ENCODE measurements at regions not wholly inside any gene's neighbourhood (a gene's known extent, or its start where the extent isn't known, plus 50 kb on each side); places are given as distances from the start of the nearest gene placed in this dataset.

GRCh38 chr18:78123926-78124797 lies 855.5 kb upstream of the SALL3 start:
- no peaks in the 10 kb centered on the region for H3K79me2 ChIP-seq (ENCODE audit: control insufficient read depth, insufficient read depth, low read length)
- H3K27me3 ChIP-seq (ENCODE audit: control insufficient read depth, extremely low read depth, insufficient read depth, low read length), result no peaks in the 10 kb centered on the region
- no peak overlapping the region for H3K27ac ChIP-seq (ENCODE audit: control insufficient read depth, insufficient read depth, low read length)
- H3K36me3 ChIP-seq (ENCODE audit: control insufficient read depth in 2 of 2, extremely low read depth in 1 of 2, insufficient read depth in 2 of 2, low read length in 2 of 2), result no peaks in the 10 kb centered on the region
- no peaks in the 10 kb centered on the region for H3K9me1 ChIP-seq (ENCODE audit: control insufficient read depth, extremely low read depth, insufficient read depth, low read length)
- H3K4me1 ChIP-seq (ENCODE audit: control insufficient read depth, extremely low read depth, insufficient read depth, low read length), result no peaks in the 10 kb centered on the region
- no peak overlapping the region for H2AFZ ChIP-seq (ENCODE audit: control insufficient read depth, low read length)
- no peak for TF ChIP-seq CTCF (optimal IDR thresholded peaks at IDR 0.05 in 1 of 3, IDR thresholded peaks at IDR 0.05 in 1 of 3, conservative IDR thresholded peaks at IDR 0.05 in 1 of 3; ENCODE audit: extremely low read depth in 1 of 3, insufficient read depth in 2 of 3, low read length in 3 of 3)
- no peak for TF ChIP-seq EZH2 (IDR thresholded peaks at IDR 0.05; ENCODE audit: low read length)
- H3K4me3 ChIP-seq (ENCODE audit: control insufficient read depth in 2 of 3, extremely low read depth in 1 of 3, insufficient read depth in 2 of 3, low read depth in 1 of 3, low read length in 3 of 3), result no peak overlapping the region
- H3K9ac ChIP-seq (ENCODE audit: control insufficient read depth, extremely low read depth, insufficient read depth, low read length), result no peak overlapping the region
- dilution Hi-C loops (cut with MboI; ENCODE audit: extremely low pct_ligation_motif_present, low sequenced_read_pairs), result no loop called here
- FAIRE-seq (no peak), DNase-seq (ENCODE audit: low read depth, low spot score) (no peak)
- no peak overlapping the region for H3K4me2 ChIP-seq (ENCODE audit: control insufficient read depth, extremely low read depth, insufficient read depth, low read depth, low read length)
- no peaks in the 10 kb centered on the region for H4K20me1 ChIP-seq (ENCODE audit: control insufficient read depth, extremely low read depth, insufficient read depth, low read length)
- H3K9me3 ChIP-seq (ENCODE audit: control insufficient read depth, low read depth, low read length), result peaks cover 23% of the 10 kb centered on the region

DNA sequence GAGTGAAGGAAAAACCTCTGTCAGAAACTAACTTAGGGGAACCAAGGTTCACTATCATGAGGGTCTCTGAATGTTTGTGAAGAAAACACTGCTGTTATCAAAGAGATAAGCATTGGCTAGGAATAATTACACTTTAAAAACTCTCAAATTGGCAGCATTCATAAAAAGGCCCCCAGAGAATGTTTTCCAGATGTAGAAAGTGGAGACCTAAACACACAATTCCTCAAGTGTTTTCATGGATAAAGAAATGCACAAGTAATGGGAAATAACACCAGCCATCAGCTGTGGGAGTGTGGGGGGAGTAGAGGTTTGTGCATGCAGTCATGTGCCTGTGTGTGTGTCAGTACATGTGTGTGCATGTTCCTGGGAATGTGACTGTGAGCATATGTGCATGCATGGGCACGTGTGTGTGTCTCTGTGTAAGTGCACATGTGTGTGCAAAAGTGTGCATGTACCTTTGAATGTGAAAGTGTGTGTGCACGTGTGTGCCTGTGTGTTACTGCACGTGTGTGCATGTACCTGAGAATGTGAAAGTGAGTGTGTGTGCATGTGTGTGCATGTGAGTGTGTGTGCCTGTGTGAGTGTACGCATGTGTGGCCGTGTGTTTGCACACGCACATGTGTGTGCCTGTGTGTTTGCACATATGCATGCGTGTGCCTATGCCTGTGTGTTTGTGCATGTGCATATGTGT lies 854.3 kb upstream of the SALL3 start:
- Histone ChIP-seq H2AFZ (ENCODE audit: control insufficient read depth, low read length) (no peak overlapping the region), H3K9ac (ENCODE audit: control insufficient read depth, extremely low read depth, insufficient read depth, low read length) (no peak overlapping the region), H4K20me1 (ENCODE audit: control insufficient read depth, extremely low read depth, insufficient read depth, low read length) (no peaks in the 10 kb centered on the region), H3K36me3 (ENCODE audit: control insufficient read depth in 2 of 2, extremely low read depth in 1 of 2, insufficient read depth in 2 of 2, low read length in 2 of 2) (no peaks in the 10 kb centered on the region), H3K4me1 (ENCODE audit: control insufficient read depth, extremely low read depth, insufficient read depth, low read length) (no peaks in the 10 kb centered on the region), H3K27ac (ENCODE audit: control insufficient read depth, insufficient read depth, low read length) (no peak overlapping the region), H3K9me1 (ENCODE audit: control insufficient read depth, extremely low read depth, insufficient read depth, low read length) (no peaks in the 10 kb centered on the region), H3K27me3 (ENCODE audit: control insufficient read depth, extremely low read depth, insufficient read depth, low read length) (no peaks in the 10 kb centered on the region), H3K79me2 (ENCODE audit: control insufficient read depth, insufficient read depth, low read length) (no peaks in the 10 kb centered on the region), H3K4me3 (ENCODE audit: control insufficient read depth in 2 of 3, extremely low read depth in 1 of 3, insufficient read depth in 2 of 3, low read depth in 1 of 3, low read length in 3 of 3) (no peak overlapping the region), H3K9me3 (ENCODE audit: control insufficient read depth, low read depth, low read length) (peaks cover 20% of the 10 kb centered on the region), H3K4me2 (ENCODE audit: control insufficient read depth, extremely low read depth, insufficient read depth, low read depth, low read length) (no peak overlapping the region)
- FAIRE-seq (no peak), DNase-seq (ENCODE audit: low read depth, low spot score) (no peak)
- TF ChIP-seq CTCF (optimal IDR thresholded peaks at IDR 0.05 in 1 of 3, IDR thresholded peaks at IDR 0.05 in 1 of 3, conservative IDR thresholded peaks at IDR 0.05 in 1 of 3; ENCODE audit: extremely low read depth in 1 of 3, insufficient read depth in 2 of 3, low read length in 3 of 3) (no peak), EZH2 (IDR thresholded peaks at IDR 0.05; ENCODE audit: low read length) (no peak)
- dilution Hi-C loops (cut with MboI; ENCODE audit: extremely low pct_ligation_motif_present, low sequenced_read_pairs), result no loop called here

All from keratinocyte (primary cell).